GM18499 (cell line): ENCODE measurements at regions not wholly inside any gene's neighbourhood (a gene's known extent, or its start where the extent isn't known, plus 50 kb on each side); places are given as distances from the start of the nearest gene placed in this dataset.
"Not testable (repeated sequence)": the region's sequence is repeated elsewhere in the genome, so short reads cannot be mapped to it uniquely, and the experiment has no call there.

Experiments used
- ATAC-seq: cut with Tn5 transposase; IDR thresholded peaks from one replicate; pipeline ENCODE4 v1.9.1; 2021; ENCODE audit warnings: moderate number of reproducible peaks; ENCODE audit not compliant: insufficient read depth, unreplicated experiment

DNA sequence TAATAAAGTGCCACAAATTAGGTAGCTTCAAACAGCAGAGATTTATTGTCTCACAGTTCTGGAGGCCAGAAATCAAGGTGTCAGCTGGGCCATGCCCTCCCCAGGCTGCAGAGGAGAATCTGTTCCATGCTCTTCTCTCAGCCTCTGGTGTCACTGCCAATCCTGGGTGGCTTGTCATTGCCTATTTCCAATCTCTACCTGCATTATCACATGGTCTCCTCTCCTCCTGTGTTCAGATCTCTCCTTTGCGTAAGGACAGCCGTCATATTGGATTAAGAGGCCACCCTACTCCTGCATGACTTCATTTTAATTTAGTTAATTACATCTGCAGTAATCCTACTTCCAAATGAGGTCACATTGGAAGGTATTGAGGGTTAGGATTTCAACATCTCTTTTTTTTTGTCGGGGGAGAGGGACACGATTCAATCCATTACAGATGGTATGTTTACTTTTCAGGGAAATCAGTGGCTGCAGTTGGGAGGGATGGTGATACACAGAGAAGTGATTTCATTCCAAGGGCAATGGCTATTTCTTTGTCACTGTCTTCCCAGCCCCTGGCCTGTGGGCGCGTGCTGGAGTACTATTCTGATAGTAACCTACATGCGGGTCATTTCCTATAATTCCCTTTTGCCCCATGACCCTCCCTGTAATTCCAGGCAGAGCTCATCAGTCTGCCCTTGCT, 169.4 kb downstream of the MINAR1 start:
- no peak for ATAC-seq

DNA sequence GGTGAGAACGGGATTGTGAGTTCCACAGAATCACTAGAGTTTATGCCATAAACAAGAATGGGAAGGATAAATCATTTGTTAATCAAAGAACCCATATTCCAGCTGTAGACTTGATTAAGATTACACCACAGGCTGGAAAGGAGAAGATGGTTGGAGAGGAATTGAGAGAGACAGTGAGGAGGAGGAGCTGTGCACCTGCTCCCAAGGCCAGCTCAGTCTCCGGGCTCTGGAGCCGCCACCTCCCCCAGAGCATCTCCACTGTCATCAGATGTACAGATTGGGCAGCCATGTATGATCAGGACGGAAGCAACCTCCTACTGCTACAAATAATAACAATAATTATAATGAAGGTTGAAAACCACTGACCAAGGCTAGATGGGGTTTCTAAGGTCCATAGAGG, 170.0 kb downstream of the MINAR1 start:
- ATAC-seq: no peak

DNA sequence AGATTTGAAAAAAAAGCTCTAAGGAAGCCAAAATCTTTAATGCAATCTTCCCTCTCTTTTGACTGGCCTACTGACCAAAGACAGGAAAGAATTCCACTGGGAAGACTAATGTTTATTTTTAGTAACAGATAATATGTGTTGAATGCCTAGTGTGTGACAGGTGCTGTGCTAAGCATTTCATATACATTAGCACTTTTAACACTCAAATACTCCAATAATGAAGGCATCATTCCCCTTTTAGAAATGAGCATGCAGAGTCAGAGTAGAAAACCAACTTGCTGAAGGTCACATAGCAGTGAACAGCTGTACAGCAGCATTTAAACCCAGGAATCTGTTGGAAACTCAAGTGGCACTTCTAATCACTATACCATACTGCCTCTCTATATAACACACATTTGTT, 170.6 kb downstream of the MINAR1 start:
- no peak for ATAC-seq

DNA sequence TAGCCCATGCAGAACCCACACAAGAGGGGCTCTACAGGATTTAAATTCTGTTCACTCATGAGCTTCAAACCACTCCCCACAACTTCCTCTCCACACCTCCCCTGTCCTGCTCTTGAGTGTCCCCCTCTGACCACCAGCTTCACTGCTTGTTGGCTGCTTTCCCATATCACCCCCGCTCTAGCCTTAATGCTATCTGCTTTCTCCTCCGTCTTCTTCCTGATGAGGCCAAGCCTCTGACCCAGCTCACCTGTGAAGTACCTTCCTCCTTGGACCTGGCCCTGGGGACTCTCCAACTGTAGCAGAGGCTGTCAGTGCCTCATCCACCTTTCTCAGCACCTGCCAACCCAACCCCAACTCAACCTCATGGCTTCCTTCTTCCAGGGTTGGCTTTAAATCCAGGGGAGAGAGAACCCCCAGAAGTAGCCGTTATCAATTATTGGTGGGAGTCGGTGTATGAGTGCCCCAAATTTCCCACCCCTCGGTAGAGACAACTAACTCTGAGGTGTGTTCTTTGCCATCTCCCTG, 174.8 kb downstream of the MINAR1 start:
- ATAC-seq: no peak

DNA sequence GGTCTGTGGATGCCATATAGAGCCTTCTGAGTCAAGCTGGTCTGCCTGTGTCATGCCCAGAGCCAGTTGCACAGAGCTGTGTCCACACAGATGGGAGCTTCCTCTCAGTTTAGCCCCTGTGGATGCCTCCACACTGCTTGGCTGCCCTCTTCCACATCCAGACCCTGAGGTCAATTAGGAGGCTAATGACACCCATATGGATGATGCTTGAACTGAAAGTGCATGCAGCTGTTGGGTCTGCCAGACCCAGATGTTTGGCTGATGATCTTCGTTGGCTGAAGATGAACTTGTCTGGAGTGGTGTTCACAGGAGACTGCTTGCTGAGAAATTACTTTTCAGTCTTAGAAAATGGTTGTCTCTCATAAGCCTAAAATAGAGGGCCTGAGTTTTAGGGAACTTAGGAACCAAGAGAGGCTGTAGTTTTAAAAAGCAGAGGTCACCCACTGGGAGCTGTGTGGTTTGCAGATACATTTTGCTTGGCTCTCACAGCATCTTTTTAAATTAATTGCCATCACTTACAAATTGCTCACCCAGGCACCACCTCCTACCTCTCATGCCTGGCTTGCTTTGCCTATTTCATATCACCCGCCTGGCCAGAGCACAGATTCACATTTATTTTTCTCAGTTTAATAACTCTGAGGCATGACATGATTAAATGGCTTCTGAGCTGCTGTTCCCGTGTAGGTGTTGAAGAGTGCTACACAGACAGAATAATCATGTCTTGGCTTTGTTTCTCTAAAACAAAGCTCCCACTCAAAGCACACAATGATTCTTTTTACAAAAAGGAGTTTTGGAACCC, 176.1 kb downstream of the MINAR1 start:
- ATAC-seq: no peak

DNA sequence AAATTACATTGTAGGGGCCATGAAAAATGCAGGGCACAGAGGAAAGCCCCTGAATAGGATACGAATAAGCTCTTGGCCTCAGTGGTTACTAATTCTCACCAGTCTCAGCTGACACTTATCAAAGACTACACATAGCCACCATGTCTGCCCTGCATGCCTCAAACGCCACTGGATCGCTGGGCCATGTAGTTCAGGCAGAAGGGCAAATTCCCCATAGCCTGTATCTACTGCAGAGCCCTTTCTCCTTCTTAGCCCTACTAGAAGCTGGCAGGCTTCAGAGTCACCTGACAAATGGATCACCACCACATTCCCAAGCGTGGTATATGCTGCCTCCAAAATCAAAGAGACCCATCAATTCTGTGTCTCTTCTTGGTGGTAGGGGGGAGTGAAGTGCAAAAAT, 177.4 kb downstream of the MINAR1 start:
- ATAC-seq: no peak

DNA sequence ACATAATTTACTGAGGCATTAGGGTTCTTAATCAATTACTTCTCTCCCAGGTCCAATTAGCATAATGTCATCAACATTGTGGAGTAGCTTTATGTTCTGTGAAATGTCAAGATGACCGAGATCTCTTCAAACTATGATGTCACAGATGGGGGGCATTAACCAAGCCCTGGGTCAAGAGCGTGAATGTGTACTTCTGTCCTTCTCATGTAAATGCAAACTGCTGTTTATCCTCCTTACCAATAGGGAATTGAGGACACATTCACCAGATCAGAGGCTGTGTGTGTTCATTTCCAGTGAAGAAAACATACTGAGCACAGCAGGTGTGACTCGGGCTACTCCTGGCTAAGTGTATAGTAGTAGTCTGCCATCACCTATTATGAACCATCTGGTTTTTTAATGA, 177.9 kb downstream of the MINAR1 start:
- no peak for ATAC-seq

DNA sequence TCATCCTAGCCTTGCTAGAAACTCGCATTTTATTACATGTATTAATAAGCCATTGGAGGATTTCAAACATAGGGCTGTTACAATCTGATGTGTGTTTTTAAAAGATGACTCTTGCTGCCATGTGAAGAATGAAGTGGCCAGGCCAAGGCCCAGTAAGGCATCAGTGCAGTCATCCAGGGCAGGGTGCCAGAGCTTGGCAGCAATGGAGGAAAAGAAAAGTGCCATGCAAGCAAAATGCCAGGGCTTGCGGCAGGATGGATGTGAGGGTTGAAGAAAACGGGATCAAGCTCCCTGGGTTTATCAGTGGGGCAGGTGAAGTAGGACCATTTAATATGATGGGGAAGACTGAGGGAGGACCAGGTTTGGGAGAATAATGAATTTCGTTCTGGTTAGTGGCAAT, 183.6 kb downstream of the MINAR1 start:
- no peak for ATAC-seq

DNA sequence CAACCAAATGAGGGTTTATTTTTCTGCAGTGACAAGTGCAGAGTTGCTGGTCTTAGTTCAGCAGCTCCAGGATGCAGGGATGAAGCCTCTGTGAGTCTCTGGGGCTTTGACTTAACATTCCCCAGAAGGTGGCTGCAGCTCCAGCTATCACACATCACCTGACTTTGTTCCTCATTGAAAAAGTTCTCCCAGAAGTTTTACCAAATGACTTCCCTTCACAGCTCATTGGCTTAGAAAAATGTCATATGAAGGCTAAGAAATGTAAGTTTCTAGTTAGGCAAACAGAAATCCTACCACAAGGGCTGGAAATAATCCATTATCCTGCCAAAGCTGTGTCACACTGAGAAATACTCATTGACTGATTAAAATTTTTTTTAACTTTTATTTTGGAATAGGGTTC, 184.9 kb downstream of the MINAR1 start:
- ATAC-seq: no peak

DNA sequence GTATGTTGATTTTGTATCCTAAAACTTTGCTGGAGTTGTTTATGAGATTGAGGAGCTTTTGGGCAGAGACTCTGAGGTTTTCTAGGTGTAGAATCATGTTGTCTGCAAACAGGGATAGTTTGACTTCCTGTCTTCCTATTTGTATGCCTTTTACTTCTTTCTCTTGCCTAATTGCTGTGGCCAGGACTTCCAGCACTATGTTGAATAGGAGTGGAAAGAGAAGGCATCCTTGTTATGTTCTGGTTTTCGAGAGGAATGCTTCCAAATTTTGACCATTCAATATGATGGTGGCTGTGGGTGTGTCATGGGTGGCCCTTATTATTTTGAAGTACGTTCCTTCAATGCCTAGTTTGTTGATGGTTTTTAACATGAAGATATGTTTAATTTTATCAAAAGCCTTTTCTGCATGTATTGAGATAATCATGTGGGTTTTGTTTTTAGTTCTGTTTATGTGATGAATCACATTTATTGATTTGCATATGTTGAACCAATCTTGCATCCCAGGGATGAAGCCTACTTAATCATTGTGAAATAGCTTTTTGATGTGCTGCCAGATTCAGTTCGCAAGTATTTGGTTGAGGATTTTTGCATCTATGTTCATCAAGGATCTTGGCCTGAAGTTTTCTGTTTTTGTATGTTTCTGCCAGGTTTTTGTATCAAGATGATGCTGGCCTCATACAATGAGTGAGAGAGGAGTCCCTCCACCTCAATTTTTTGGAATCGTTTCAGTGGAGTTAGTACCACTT, 188.1 kb downstream of the MINAR1 start:
- ATAC-seq: no peak

DNA sequence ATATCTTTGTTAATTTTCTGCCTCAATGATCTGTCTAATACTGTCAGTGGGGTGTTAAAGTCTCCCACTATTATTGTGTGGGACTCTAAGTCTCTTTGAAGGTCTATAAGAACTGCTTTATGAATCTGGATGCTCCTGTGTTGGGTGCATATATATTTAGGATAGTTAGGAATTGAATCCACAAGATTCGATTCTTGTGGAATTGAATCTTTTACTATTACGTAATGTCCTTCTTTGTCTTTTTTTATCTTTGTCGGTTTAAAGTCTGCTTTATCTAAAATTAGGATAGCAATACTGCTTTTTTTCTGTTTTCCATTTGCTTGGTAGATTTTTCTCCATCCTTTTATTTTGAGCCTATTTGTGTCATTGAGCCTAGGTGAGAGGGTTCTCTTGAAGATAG, 189.7 kb downstream of the MINAR1 start:
- not testable (repeated sequence) for ATAC-seq

DNA sequence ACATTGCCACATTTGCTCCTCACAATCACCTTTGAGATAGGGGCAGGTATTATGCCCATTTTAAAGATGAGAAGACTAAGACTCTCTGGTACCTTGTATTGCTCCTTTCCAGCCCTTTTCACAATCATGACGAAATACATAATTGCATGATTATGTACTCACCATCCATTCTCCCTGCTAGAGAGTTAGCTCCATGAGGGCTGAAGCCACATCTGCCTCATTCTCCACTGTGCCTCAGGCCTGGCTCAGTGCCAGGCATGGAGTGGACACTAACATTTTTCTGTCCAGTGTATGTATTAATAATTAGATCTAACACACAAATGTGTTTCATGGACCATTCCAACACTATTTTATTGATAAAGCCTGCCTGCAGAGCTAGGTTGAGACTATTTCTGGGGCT, 191.4 kb downstream of the MINAR1 start:
- ATAC-seq: no peak

DNA sequence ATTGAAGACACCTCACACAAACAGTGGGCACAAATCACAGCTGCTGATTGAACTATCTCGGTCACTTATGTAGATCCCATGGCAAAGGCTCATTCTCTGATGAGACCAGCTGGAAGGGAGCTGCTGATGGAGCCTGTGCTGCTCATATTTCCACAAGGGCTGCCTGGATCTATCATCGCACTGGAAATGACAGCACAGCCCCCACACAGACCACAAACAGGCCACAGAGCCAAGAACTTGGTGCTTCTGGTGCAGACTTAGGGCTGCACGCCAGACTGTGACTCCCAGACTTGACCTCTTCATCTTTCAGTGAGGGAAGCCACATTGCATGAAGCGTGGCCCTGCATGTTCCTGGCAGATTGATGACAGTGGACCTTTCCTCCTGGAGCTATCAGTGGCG, 197.6 kb downstream of the MINAR1 start:
- no peak for ATAC-seq

DNA sequence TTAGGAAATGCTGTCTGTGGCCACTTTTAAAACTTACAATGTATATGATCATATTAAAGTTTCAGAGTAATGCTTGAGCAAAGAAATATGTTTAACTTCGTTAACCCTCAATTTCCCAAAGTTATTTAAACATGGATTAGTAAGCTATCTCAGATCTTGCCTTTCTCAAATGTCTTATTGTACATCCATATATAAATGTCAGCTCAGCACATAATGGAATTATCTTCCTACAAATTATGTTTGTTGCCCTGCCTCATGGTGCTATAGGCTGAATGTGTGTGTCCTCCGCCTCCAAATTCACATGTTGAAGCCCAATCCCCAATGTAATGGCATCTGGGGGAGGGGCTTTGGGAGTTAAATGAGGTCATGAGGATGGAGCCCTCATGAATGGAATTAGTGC, 200.3 kb downstream of the MINAR1 start:
- no peak for ATAC-seq

DNA sequence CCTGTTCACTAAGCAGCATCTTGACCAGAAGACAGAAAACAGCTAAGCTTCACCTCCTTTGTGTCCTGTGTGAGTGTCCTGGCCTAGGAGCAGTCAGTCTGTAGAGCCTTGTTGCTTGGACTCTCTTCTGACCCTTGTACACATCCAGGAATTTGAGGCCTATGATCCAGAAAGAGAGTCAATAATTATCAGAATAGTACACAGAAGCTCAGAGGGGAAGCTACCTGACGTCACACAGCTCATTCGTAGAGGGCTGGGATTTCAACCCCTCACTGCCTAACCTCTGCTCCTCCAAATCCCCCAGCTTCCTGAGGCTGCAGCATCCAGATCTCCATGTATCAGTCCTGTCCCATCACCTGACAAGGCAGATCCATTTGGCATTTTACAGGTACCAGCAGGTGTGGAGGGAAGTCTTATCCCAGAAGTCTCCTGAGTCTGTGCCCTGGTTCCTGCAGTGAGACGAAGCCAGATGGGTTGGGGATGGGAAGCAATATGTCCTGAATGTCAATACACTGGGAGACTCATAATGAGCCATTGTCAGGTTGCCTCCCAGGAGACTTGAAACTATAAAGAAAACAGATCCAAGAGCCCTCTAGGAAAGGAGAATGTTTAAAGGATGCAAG, 203.1 kb downstream of the MINAR1 start:
- ATAC-seq: no peak

DNA sequence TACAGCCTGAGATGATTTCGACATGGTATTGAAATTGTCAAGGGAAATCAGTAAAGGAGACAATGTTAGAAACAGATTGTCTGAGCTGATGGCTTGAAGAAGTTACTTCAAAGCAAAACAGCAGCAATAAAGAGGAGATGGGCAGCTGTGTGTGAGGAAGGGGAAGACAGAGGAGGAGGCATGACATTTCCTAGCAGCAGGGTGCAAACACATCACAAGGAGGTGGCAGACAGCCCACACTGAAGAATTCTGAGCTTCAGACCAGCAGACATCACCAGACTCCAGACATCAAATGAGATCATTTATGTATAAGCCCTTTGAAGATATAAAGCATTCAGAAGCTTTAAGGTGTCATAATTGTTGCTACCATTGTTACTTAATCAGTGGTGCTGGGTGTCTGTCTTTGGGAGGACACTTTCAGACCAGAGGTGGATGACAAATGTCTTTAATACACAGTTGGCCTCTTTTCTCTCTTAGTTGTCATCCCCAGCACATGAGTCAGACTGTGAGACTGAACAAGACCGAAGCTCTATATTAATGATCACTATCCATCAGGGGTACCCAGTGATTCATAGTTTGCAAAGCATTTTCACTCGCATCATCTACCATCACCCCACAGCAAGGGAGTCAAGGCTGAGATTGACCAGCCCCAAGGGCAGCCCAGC, 203.9 kb downstream of the MINAR1 start:
- ATAC-seq: no peak

DNA sequence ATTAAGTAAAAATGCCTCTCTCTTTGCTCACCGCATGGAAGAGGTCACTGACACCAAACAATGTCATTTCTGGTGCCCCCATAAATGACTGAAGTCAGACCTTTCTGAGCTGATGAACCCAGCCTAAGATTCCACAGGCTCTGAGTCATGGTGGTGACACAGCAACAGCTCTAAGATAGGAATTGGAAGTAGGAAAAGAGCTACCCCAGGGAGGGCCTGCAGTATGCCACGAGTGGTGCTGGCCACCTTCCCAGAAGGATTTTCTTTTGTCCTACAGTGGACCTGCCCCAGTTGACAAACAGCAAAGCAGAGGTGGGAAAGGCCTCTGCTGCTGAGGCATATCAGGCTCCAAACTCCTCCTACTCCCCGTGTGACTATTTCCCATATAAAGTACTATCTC, 208.1 kb downstream of the MINAR1 start:
- ATAC-seq: no peak

DNA sequence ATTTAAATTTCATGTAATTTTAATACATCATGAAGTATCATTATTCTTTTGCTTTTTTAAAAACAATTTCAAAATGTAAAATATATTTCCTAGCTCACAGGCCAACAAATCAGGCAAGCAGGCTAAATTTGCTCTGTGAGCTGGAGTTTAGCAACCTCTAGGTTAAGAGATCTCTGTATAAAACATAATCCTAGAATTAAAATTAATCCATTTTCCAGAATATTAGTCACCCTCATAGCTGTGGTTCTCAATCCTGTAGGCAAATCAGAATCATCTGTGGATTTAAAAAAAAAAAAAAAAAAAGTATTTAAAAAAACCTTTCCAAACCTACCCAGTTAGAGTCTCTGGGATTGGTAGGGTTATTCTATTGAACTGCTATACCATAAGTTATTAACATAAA, 209.7 kb downstream of the MINAR1 start:
- no peak for ATAC-seq

DNA sequence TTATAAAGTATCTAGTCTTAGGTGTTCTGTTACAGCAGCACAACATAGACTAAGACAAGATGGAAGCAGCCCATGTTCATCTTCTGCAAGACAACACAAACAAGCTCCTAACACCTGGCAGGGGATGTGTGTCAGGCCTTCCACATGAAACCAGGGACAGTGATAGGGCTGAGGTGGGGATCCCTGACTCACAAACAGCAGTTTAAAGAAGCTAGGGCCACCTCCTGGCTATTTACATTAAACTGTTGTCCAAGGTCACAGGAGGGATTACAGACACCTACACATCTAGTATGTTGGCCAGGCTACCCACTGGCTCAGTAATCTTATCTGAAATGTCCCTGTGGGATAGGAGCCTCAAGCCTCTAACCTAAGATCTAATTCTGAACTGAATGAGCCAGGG, 211.3 kb downstream of the MINAR1 start:
- no peak for ATAC-seq

DNA sequence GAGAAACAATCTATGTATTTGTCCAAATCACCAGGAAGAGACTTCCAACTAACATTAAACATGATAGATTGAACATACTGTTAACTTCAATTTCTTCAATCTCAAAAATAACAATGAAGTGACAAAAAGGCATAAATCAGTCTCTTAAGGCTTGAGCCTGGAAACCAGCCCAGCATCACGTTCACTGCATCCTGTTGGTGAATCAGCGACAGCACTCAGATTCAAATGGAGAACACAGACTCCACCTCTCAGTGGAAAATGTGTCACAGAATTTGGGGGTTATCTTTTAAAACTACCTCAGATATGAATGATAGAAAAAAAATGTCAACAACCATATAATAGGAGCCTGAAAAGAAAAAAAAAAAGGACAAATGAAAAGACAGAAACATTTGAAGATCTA, 212.0 kb downstream of the MINAR1 start:
- no peak for ATAC-seq
